ENCODE measurements at regions not wholly inside any gene's neighbourhood (a gene's known extent, or its start where the extent isn't known, plus 50 kb on each side); places are given as distances from the start of the nearest gene placed in this dataset.
A peak's percentile ranks its signal among the peaks of the same experiment; 100 is the strongest.

DNA sequence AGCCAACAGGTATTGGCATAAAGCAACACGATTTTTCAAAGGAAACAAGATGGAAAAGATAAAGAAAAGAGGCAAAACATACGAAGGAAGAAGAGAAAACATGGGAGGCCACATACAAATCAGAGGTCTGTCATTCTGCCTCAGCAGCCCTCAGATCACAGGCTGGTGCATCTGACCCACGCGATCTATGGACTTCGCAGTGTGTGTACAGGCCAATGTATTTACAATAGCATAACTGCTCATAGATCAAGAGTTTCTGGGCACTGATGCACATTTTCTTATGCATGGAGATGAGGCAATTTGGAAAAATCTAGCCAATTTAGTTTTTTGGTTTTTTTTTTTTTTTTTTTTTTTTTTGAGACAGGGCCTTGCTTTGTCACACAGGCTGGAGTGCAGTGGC, 245.4 kb downstream of the DUSP6 start:
- no peaks in the 10 kb centered on the region for H3K9me3 ChIP-seq
- H3K36me3 ChIP-seq (ENCODE audit: low read depth, missing control alignments): no peaks in the 10 kb centered on the region
- TF ChIP-seq, protein P1, sequence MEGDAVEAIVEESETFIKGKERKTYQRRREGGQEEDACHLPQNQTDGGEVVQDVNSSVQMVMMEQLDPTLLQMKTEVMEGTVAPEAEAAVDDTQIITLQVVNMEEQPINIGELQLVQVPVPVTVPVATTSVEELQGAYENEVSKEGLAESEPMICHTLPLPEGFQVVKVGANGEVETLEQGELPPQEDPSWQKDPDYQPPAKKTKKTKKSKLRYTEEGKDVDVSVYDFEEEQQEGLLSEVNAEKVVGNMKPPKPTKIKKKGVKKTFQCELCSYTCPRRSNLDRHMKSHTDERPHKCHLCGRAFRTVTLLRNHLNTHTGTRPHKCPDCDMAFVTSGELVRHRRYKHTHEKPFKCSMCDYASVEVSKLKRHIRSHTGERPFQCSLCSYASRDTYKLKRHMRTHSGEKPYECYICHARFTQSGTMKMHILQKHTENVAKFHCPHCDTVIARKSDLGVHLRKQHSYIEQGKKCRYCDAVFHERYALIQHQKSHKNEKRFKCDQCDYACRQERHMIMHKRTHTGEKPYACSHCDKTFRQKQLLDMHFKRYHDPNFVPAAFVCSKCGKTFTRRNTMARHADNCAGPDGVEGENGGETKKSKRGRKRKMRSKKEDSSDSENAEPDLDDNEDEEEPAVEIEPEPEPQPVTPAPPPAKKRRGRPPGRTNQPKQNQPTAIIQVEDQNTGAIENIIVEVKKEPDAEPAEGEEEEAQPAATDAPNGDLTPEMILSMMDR (IDR thresholded peaks at IDR 0.05): no peak
- TF ChIP-seq POLR2A (IDR thresholded peaks at IDR 0.05): no peak
- no peaks in the 10 kb centered on the region for H3K27me3 ChIP-seq
- intact Hi-C loops (cut with DNase I; ENCODE audit: low total_unique reads): no loop called here
- H3K4me1 ChIP-seq: no peaks in the 10 kb centered on the region
- WGBS, 2 donors: 86 to 90% methylated on average over 5 of the region's 5 CpGs
- DNase-seq: no peak
- H3K4me3 ChIP-seq: no peak overlapping the region
- H3K27ac ChIP-seq: no peak overlapping the region

DNA sequence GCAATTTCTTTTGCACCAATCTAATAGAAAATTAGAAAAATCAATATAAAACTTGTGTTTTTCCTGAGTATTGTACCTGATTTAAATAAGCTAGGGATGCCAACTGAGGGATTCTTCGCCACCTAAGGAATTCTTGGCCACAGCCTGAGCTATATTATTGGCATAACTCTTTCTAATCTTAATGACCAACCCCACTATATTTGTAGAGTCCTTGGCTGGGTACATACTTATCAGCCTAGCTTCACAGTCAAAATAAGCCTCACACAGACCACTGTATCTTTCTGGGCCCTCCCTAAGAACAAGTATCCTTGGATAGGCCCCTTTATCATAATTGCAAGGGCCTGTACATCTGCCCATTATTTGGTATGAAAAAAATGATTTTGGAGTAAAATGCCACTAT, 247.1 kb downstream of the DUSP6 start:
- Histone ChIP-seq H3K9me3 (no peaks in the 10 kb centered on the region), H3K4me1 (no peaks in the 10 kb centered on the region), H3K27ac (no peak overlapping the region), H3K36me3 (ENCODE audit: low read depth, missing control alignments) (no peaks in the 10 kb centered on the region), H3K27me3 (no peaks in the 10 kb centered on the region), H3K4me3 (no peak overlapping the region)
- TF ChIP-seq, protein P1 (IDR thresholded peaks at IDR 0.05): no peak
- TF ChIP-seq POLR2A (IDR thresholded peaks at IDR 0.05): no peak
- intact Hi-C loops (cut with DNase I; ENCODE audit: low total_unique reads): no loop called here
- no peak for DNase-seq
- 81 to 86% methylated on average over 1 of the region's 1 CpG for WGBS, 2 donors

DNA sequence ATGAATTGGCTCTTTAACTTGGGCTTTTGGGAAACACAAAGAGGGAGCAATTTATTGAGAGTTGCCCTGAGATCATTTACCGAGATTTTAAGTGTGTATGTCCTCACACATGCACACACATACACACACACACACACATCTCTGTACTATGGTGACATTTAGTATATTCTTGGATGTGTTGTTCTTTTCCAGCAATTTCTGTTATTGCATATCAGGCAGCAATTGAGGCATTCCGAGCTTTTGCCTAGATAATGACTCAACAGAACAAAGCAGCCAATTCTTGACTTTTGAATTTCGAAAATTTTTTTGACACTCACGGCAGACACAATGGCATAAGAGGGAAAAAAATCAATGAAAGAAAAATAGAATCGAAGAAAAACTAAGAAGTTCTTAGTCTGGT, 248.5 kb downstream of the DUSP6 start:
- no peak for DNase-seq
- intact Hi-C loops (cut with DNase I; ENCODE audit: low total_unique reads): no loop called here
- Histone ChIP-seq H3K4me3 (no peak overlapping the region), H3K9me3 (no peaks in the 10 kb centered on the region), H3K27ac (no peak overlapping the region), H3K36me3 (ENCODE audit: low read depth, missing control alignments) (no peaks in the 10 kb centered on the region), H3K27me3 (no peaks in the 10 kb centered on the region), H3K4me1 (no peaks in the 10 kb centered on the region)
- 69 to 80% methylated on average over 5 of the region's 5 CpGs for WGBS, 2 donors
- TF ChIP-seq, protein P1 (IDR thresholded peaks at IDR 0.05): no peak
- no peak for TF ChIP-seq POLR2A (IDR thresholded peaks at IDR 0.05)

DNA sequence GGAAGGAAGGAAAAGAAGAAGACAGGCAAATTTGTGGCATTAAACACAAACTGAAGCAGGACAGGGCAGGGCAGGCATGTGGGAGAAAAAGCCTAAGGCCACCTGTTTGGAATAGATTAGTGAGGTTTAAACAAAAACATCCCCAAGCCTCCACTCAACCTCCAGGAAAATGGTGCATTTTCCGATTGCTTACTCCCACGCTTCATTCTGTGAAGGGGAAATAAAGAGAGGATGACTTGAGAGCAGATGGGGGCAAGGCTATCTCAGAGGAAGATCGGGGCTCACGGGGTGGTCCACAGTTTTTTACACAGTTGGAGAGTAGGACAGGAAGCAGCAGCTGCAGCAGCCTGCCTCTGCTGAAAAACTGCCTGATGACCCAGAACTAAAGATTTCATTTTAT, 250.9 kb downstream of the DUSP6 start:
- no peak overlapping the region for H3K4me3 ChIP-seq
- no peaks in the 10 kb centered on the region for H3K36me3 ChIP-seq (ENCODE audit: low read depth, missing control alignments)
- 27 to 45% methylated on average over 4 of the region's 4 CpGs for WGBS, 2 donors
- no peaks in the 10 kb centered on the region for H3K27me3 ChIP-seq
- intact Hi-C loops (cut with DNase I; ENCODE audit: low total_unique reads): no loop called here
- H3K9me3 ChIP-seq: no peaks in the 10 kb centered on the region
- TF ChIP-seq POLR2A (IDR thresholded peaks at IDR 0.05): no peak
- TF ChIP-seq, protein P1 (IDR thresholded peaks at IDR 0.05): no peak
- no peak overlapping the region for H3K27ac ChIP-seq
- no peaks in the 10 kb centered on the region for H3K4me1 ChIP-seq
- DNase-seq: no peak

DNA sequence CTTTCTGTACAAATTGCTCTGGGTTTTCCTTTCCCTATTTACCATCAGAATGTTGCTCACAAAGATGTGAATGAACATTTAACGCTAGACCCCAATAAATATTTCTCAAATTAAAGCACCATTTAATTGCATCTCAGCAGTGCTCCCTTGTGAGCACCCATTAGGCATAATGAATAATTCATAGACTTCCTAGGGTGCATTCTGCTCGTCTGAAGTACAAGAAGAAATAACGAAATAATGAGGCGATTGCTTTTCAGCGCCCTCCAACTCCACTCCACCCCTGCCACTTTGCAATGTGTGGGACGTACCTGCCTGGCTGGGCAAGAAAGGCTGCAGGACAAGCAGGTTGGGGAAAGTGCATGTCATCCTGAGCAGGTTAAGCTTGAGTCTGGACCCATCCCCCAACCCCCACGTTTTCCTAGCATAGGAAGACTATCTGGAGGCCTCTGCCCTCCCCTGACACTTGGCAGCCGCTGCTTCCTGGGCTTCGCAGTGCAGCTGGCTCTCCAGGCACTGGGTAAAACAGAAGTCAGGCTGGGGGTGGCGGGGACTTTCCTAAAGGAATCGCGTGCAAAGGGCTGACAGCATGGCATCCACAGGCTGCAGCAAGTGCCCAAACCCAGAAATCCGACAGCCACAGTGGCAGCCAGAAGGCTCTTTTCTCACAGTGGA, 253.7 kb downstream of the DUSP6 start:
- intact Hi-C loops (cut with DNase I; ENCODE audit: low total_unique reads): no loop called here

More for the DNA sequence above, 253.7 kb downstream of the DUSP6 start:
- H3K4me1 ChIP-seq: no peaks in the 10 kb centered on the region
- TF ChIP-seq, protein P1 (IDR thresholded peaks at IDR 0.05): no peak
- TF ChIP-seq POLR2A (IDR thresholded peaks at IDR 0.05): no peak
- H3K36me3 ChIP-seq (ENCODE audit: low read depth, missing control alignments): no peaks in the 10 kb centered on the region
- peak; percentile 33 for DNase-seq
- H3K27me3 ChIP-seq: no peaks in the 10 kb centered on the region
- H3K27ac ChIP-seq: no peak overlapping the region
- no peak overlapping the region for H3K4me3 ChIP-seq
- no peaks in the 10 kb centered on the region for H3K9me3 ChIP-seq
- 54 to 56% methylated on average over 9 to 13 of the region's 13 CpGs for WGBS, 2 donors
